GM13976 (cell line): ENCODE measurements at regions not wholly inside any gene's neighbourhood (a gene's known extent, or its start where the extent isn't known, plus 50 kb on each side); places are given as distances from the start of the nearest gene placed in this dataset.
A peak's percentile ranks its signal among the peaks of the same experiment; 100 is the strongest.

Source experiments
- DNase-seq: peaks from one replicate; pipeline ENCODE4 v3.0.0; 2012; ENCODE audit warnings: low spot score
- in situ Hi-C: fragments of 300-500 bp; cut with MboI; formaldehyde crosslinking; loops from one replicate; pipeline ENCODE4 v1.12.0; 2022; ENCODE audit warnings: low sequenced_read_pairs, mixed read lengths, inconsistent platforms; ENCODE audit not compliant: unreplicated experiment
- TF ChIP-seq, protein P1 (sequence below): IDR thresholded peaks from 2 replicates; pipeline ENCODE4 v1.5.1; 2012; ENCODE audit warnings: borderline replicate concordance, mild to moderate bottlenecking; ENCODE audit not compliant: insufficient read depth; ENCODE audit errors: extremely low read depth, missing control alignments, control extremely low read depth

DNA sequence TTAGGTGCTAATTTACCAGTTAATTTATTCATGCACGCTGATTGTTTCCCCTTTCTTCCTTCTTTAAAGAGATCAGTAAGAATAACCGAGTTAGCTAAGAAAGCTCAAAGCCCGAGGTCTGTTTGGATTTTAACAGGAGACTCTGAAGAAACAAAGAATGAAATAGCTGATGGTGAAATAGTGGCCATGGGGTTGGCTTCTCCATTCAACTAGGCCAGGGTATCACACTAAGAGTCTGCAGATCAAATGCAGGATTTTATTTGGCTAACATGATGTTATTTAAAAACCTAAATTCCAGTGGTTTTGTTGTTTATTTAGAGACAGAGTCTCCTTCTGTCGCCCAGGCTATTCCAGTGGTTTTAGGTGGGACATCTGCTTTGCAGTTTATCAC is 65.2 kb upstream of the SYPL1 start:
- in situ Hi-C loops = loop anchor here (5.0 to 25.0 kb wide), 2 partner anchors 285 to 560 kb away; no protein-coding TSS in a partner anchor
- TF ChIP-seq, protein P1, sequence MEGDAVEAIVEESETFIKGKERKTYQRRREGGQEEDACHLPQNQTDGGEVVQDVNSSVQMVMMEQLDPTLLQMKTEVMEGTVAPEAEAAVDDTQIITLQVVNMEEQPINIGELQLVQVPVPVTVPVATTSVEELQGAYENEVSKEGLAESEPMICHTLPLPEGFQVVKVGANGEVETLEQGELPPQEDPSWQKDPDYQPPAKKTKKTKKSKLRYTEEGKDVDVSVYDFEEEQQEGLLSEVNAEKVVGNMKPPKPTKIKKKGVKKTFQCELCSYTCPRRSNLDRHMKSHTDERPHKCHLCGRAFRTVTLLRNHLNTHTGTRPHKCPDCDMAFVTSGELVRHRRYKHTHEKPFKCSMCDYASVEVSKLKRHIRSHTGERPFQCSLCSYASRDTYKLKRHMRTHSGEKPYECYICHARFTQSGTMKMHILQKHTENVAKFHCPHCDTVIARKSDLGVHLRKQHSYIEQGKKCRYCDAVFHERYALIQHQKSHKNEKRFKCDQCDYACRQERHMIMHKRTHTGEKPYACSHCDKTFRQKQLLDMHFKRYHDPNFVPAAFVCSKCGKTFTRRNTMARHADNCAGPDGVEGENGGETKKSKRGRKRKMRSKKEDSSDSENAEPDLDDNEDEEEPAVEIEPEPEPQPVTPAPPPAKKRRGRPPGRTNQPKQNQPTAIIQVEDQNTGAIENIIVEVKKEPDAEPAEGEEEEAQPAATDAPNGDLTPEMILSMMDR = no peak
- no peak for DNase-seq

GRCh38 chr7:106176414-106177299 is 64.5 kb upstream of the SYPL1 start:
- in situ Hi-C loops = loop anchor here (5.0 to 25.0 kb wide), 2 partner anchors 286 to 561 kb away; no protein-coding TSS in a partner anchor
- TF ChIP-seq, protein P1 = peak; percentile 97
- peak; percentile 71 for DNase-seq

GRCh38 chr7:106175507-106175906 is 63.4 kb upstream of the SYPL1 start:
- in situ Hi-C loops = loop anchor here (5.0 to 25.0 kb wide), 2 partner anchors 287 to 562 kb away; no protein-coding TSS in a partner anchor
- no peak for DNase-seq
- TF ChIP-seq, protein P1 = no peak

GRCh38 chr7:106170651-106171050 is 58.5 kb upstream of the SYPL1 start:
- TF ChIP-seq, protein P1 = no peak
- in situ Hi-C loops = loop anchor here (25.0 kb wide), 1 partner anchor 408 kb away; no protein-coding TSS in a partner anchor
- no peak for DNase-seq

DNA sequence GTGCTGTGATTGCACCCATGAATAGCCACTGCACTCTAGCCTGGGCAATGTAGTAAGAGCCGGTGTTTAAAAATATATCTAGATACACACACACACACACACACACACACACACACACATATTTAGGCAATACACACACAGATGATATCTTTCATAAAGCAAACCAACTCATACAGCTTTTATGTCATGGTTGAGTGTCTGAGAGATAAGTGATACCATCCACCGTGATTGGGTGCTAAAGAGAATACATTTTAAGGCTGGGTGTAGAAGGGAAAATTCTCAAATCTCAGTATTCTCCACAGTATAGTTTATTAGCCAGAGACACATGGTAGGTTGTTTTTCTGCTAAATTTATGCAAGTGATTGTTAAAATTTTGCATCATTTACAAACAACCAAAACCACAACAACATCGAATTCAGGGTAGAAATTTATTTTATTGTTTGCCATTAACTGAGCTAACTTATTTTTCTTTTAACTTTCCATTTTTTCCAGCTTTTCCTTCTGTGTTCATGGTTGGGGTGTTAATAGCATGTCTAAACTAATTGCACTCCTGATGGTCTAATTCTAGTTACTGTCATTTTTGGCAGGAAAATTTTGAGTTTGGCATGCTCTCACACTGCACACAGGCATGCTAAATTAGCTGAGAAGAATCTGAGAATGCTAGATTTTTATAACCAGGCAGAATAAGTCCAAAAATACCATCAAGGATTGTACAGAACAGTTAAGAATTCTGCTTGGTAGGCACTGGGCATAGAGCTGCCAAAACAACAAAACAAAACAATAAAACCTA is 57.9 kb upstream of the SYPL1 start:
- in situ Hi-C loops = loop anchor here (10.0 to 25.0 kb wide), 2 partner anchors 408 to 505 kb away; no protein-coding TSS in a partner anchor
- DNase-seq = no peak
- TF ChIP-seq, protein P1 = no peak

- TF ChIP-seq, protein P1 = no peak
- in situ Hi-C loops = loop anchor here (10.0 to 25.0 kb wide), 2 partner anchors 405 to 503 kb away; no protein-coding TSS in a partner anchor
- no peak for DNase-seq
Measured at GRCh38 chr7:106167439-106168136, 55.5 kb upstream of the SYPL1 start.
